ENCODE measurements at regions not wholly inside any gene's neighbourhood (a gene's known extent, or its start where the extent isn't known, plus 50 kb on each side); places are given as distances from the start of the nearest gene placed in this dataset.

- TF ChIP-seq EZH2phosphoT487 (IDR thresholded peaks at IDR 0.05; ENCODE audit: low read depth, severe bottlenecking, unreplicated experiment) (no peak), CTCF (IDR thresholded peaks at IDR 0.05; ENCODE audit: poor library complexity) (no peak)
Measured at GRCh38 chr4:30555775-30556174, 164.4 kb upstream of the PCDH7 start.

All from hepatocyte (in vitro differentiated cells).